Upper lobe of right lung (tissue), 1 donor: ENCODE measurements at regions not wholly inside any gene's neighbourhood (a gene's known extent, or its start where the extent isn't known, plus 50 kb on each side); places are given as distances from the start of the nearest gene placed in this dataset.

ENCODE experiments used
- ATAC-seq: fragments of 200-7000 bp; cut with Tn5 transposase; one replicate; pipeline ENCODE4 v1.9.1; 2020; ENCODE audit warnings: mild to moderate bottlenecking, moderate library complexity
- DNase-seq: peaks from one replicate; pipeline ENCODE4 v3.0.0-alpha.2; 2020
- H3K27ac ChIP-seq: fragments of 200-600 bp; one replicate; pipeline ENCODE4 v1.8.0; 2022
- H3K27me3 ChIP-seq: fragments of 200-600 bp; one replicate; pipeline ENCODE4 v1.8.0; 2022; ENCODE audit warnings: mild to moderate bottlenecking
- H3K36me3 ChIP-seq: fragments of 200-600 bp; one replicate; pipeline ENCODE4 v1.8.0; 2022
- H3K4me1 ChIP-seq: fragments of 200-600 bp; one replicate; pipeline ENCODE4 v1.8.0; 2022
- H3K4me3 ChIP-seq: fragments of 200-600 bp; one replicate; pipeline ENCODE4 v1.8.0; 2022; ENCODE audit warnings: mild to moderate bottlenecking
- H3K9me3 ChIP-seq: fragments of 200-600 bp; one replicate; pipeline ENCODE4 v1.8.0; 2022
- CTCF ChIP-seq: fragments of 200-600 bp; IDR thresholded peaks from one replicate; pipeline ENCODE4 v1.8.0; 2022; ENCODE audit warnings: antibody characterized with exemption
- intact Hi-C: fragments of 100-400 bp; cut with DNase I; formaldehyde crosslinking; loops from one replicate; pipeline ENCODE4 v1.11.0; 2022
- donor health status: DM: no; HTN: yes; CAD: no; lungs with severe emphysema.

GRCh38 chr15:46117071-46117470 lies 482.2 kb downstream of the SQOR start:
- Histone ChIP-seq H3K27me3 (no peaks in the 10 kb centered on the region), H3K9me3 (no peaks in the 10 kb centered on the region), H3K36me3 (no peaks in the 10 kb centered on the region), H3K4me1 (no peaks in the 10 kb centered on the region), H3K4me3 (no peak overlapping the region), H3K27ac (no peak overlapping the region)
- intact Hi-C loops, result no loop called here
- TF ChIP-seq CTCF, result no peak
- DNase-seq (no peak), ATAC-seq (no peak)

GRCh38 chr15:46120713-46121112 lies 485.9 kb downstream of the SQOR start:
- peaks cover 10% of the 10 kb centered on the region for H3K9me3 ChIP-seq
- DNase-seq (no peak), ATAC-seq (no peak)
- no peak overlapping the region for H3K4me3 ChIP-seq
- no peaks in the 10 kb centered on the region for H3K27me3 ChIP-seq
- TF ChIP-seq CTCF, result no peak
- H3K27ac ChIP-seq, result no peak overlapping the region
- H3K4me1 ChIP-seq, result no peaks in the 10 kb centered on the region
- no peaks in the 10 kb centered on the region for H3K36me3 ChIP-seq
- intact Hi-C loops, result no loop called here

- no peak for TF ChIP-seq CTCF
- Histone ChIP-seq H3K4me3 (no peak overlapping the region), H3K9me3 (peaks cover 10% of the 10 kb centered on the region), H3K36me3 (no peaks in the 10 kb centered on the region), H3K27me3 (no peaks in the 10 kb centered on the region), H3K27ac (no peak overlapping the region), H3K4me1 (no peaks in the 10 kb centered on the region)
- intact Hi-C loops, result no loop called here
- no peak for DNase-seq
- ATAC-seq, result no peak
These were observed 486.6 kb downstream of the SQOR start for GRCh38 chr15:46121441-46121840.

- no peaks in the 10 kb centered on the region for H3K4me1 ChIP-seq
- H3K36me3 ChIP-seq, result no peaks in the 10 kb centered on the region
- ATAC-seq (no peak), DNase-seq (no peak)
- H3K4me3 ChIP-seq, result no peak overlapping the region
- no peak for TF ChIP-seq CTCF
- no peaks in the 10 kb centered on the region for H3K27me3 ChIP-seq
- H3K9me3 ChIP-seq, result peaks cover 14% of the 10 kb centered on the region
- intact Hi-C loops, result no loop called here
- no peak overlapping the region for H3K27ac ChIP-seq
These were observed 491.8 kb downstream of the SQOR start for GRCh38 chr15:46126581-46126980.

GRCh38 chr15:46127361-46127874 lies 492.6 kb downstream of the SQOR start:
- Histone ChIP-seq H3K4me1 (no peaks in the 10 kb centered on the region), H3K27ac (no peak overlapping the region), H3K9me3 (peaks cover 14% of the 10 kb centered on the region), H3K4me3 (no peak overlapping the region), H3K36me3 (no peaks in the 10 kb centered on the region), H3K27me3 (no peaks in the 10 kb centered on the region)
- no peak for DNase-seq
- ATAC-seq, result no peak
- intact Hi-C loops, result no loop called here
- no peak for TF ChIP-seq CTCF

GRCh38 chr15:46129145-46129544 lies 494.3 kb downstream of the SQOR start:
- Histone ChIP-seq H3K27ac (no peak overlapping the region), H3K27me3 (no peaks in the 10 kb centered on the region), H3K36me3 (no peaks in the 10 kb centered on the region), H3K4me3 (no peak overlapping the region), H3K9me3 (peaks cover 4% of the 10 kb centered on the region), H3K4me1 (no peaks in the 10 kb centered on the region)
- no peak for TF ChIP-seq CTCF
- intact Hi-C loops, result no loop called here
- ATAC-seq (no peak), DNase-seq (no peak)
